CD14-positive monocyte (primary cell): ENCODE measurements at regions not wholly inside any gene's neighbourhood (a gene's known extent, or its start where the extent isn't known, plus 50 kb on each side); places are given as distances from the start of the nearest gene placed in this dataset.

Source experiments
- DNase-seq, 3 donors: peaks; one replicate each; pipeline ENCODE4 v3.0.0-alpha.2; 2011 to 2022
- H2AFZ ChIP-seq: 2 replicates; pipeline ENCODE4 v1.6.0; 2012; ENCODE audit warnings: mild to moderate bottlenecking, low read depth, low read length, inconsistent platforms; ENCODE audit not compliant: insufficient read depth, poor library complexity, severe bottlenecking
- H3K27ac ChIP-seq, 2 donors: 1 replicate in 1 of 2; 2 replicates in 1 of 2; pipeline ENCODE4 v1.5.1; 2012 to 2013; ENCODE audit warnings: low read length in 2 of 2, control low read depth in 1 of 2, inconsistent platforms in 1 of 2, low read depth in 1 of 2, mild to moderate bottlenecking in 1 of 2
- H3K27me3 ChIP-seq, 2 donors: one replicate each; pipeline versions ENCODE4 v1.6.0 to v1.6.1; 2011 to 2013; ENCODE audit warnings: low read length in 2 of 2; ENCODE audit not compliant: control insufficient read depth in 2 of 2, insufficient read depth in 2 of 2
- H3K36me3 ChIP-seq, 2 donors: replicated peaks in 1 of 2; 1 replicate in 1 of 2; 2 replicates in 1 of 2; pipeline versions ENCODE4 v1.5.1 to v1.6.1; 2012 to 2013; ENCODE audit warnings: low read length in 2 of 2, control low read depth in 1 of 2, inconsistent platforms in 1 of 2, mild to moderate bottlenecking in 1 of 2; ENCODE audit not compliant: insufficient read depth in 2 of 2, control insufficient read depth in 1 of 2
- H3K4me1 ChIP-seq, 2 donors: 1 replicate in 1 of 2; 2 replicates in 1 of 2; pipeline versions ENCODE4 v1.5.1 to v1.6.1; 2012 to 2013; ENCODE audit warnings: low read length in 2 of 2, control low read depth in 1 of 2, inconsistent platforms in 1 of 2, mild to moderate bottlenecking in 1 of 2, moderate library complexity in 1 of 2; ENCODE audit not compliant: insufficient read depth in 2 of 2, control insufficient read depth in 1 of 2
- H3K4me2 ChIP-seq: replicated peaks from 2 replicates; pipeline ENCODE3; 2012; ENCODE audit warnings: low read length, moderate library complexity, mild to moderate bottlenecking; ENCODE audit not compliant: poor library complexity, severe bottlenecking; ENCODE audit errors: extremely low read depth
- H3K4me3 ChIP-seq, 3 experiments: fragments of 200-600 bp in 1 of 3; sonication (generic) in 1 of 3; replicated peaks in 1 of 3; 1 replicate in 2 of 3; 2 replicates in 1 of 3; pipeline ENCODE4 v1.5.1; 2011 to 2013; ENCODE audit warnings: low read length in 3 of 3, mild to moderate bottlenecking in 3 of 3, control low read depth in 2 of 3, low read depth in 2 of 3, inconsistent platforms in 1 of 3, moderate library complexity in 1 of 3
- H3K79me2 ChIP-seq: 2 replicates; pipeline ENCODE4 v1.6.0; 2012; ENCODE audit warnings: mild to moderate bottlenecking, control low read depth, inconsistent platforms, low read length, moderate library complexity; ENCODE audit not compliant: insufficient read depth
- H3K9ac ChIP-seq: 2 replicates; pipeline ENCODE4 v1.6.0; 2017; ENCODE audit warnings: low read length, mild to moderate bottlenecking; ENCODE audit not compliant: insufficient read depth, poor library complexity, severe bottlenecking
- H3K9me3 ChIP-seq, 2 donors: replicated peaks in 1 of 2; 1 replicate in 1 of 2; 2 replicates in 1 of 2; pipeline versions ENCODE4 v1.5.1 to v1.6.1; 2012 to 2013; ENCODE audit warnings: low read length in 2 of 2, control low read depth in 1 of 2; ENCODE audit not compliant: control insufficient read depth in 1 of 2, insufficient read depth in 1 of 2
- H4K20me1 ChIP-seq: 2 replicates; pipeline ENCODE4 v1.6.0; 2012; ENCODE audit warnings: mild to moderate bottlenecking, low read length, control low read depth, moderate library complexity; ENCODE audit not compliant: insufficient read depth
- H3K27ac Mint-ChIP-seq, 7 donors: one replicate each; pipeline ENCODE4 v1.8.0; 2020; ENCODE audit warnings: mild to moderate bottlenecking in 7 of 7, mixed read lengths in 7 of 7, moderate library complexity in 6 of 7, inconsistent platforms in 2 of 7
- H3K27me3 Mint-ChIP-seq, 3 donors: one replicate each; pipeline ENCODE4 v1.8.0; 2021 to 2022; ENCODE audit warnings: low read depth in 3 of 3, mild to moderate bottlenecking in 3 of 3, mixed read lengths in 3 of 3, moderate library complexity in 3 of 3, inconsistent platforms in 1 of 3
- H3K36me3 Mint-ChIP-seq, 2 donors: one replicate each; pipeline ENCODE4 v1.8.0; 2020; ENCODE audit warnings: mixed read lengths in 2 of 2, inconsistent platforms in 1 of 2, mild to moderate bottlenecking in 1 of 2
- H3K4me1 Mint-ChIP-seq: one replicate; pipeline ENCODE4 v1.8.0; 2020; ENCODE audit warnings: mild to moderate bottlenecking, mixed read lengths
- H3K4me3 Mint-ChIP-seq, 2 donors: one replicate each; pipeline ENCODE4 v1.8.0; 2020; ENCODE audit warnings: mild to moderate bottlenecking in 2 of 2, mixed read lengths in 2 of 2, moderate library complexity in 1 of 2
- H3K9me3 Mint-ChIP-seq, 7 donors: one replicate each; pipeline ENCODE4 v1.8.0; 2020 to 2022; ENCODE audit warnings: mixed read lengths in 7 of 7, mild to moderate bottlenecking in 6 of 7, moderate library complexity in 6 of 7, inconsistent platforms in 2 of 7
- WGBS: methylation state at CpG from one replicate; pipeline ENCODE4 v1.1.5; 2013; ENCODE audit warnings: missing lambda C conversion rate; ENCODE audit not compliant: insufficient coverage; 5-methylcytosine and 5-hydroxymethylcytosine counted together
- intact Hi-C, 2 donors: fragments of 100-400 bp; cut with micrococcal nuclease; formaldehyde crosslinking; loops; one replicate each; pipeline versions ENCODE4 v1.15.0 to v1.15.1; 2023
- TF ChIP-seq, protein P1 (sequence below): fragments of 200-600 bp; IDR thresholded peaks from one replicate; pipeline ENCODE4 v1.8.0; 2022; ENCODE audit warnings: antibody characterized with exemption, mild to moderate bottlenecking

DNA sequence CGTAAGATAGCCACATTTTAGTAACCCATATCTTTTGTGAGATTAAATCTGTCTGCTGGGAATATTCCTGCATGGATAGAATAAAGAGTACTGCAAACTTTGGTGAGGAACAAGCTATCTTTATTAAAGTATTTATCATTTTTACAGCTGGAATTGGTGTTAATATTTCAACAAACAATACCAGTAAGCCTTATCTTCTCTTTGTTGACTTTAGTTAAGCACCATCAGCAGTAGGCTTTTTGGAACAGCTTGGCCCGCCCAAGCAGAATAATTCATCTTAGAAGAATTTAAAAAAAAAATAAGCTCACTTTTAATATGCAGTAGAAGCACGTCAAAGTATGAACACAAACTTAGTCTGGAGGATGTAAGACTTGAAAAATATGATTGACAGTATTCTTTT, 917.8 kb upstream of the ADGRB3 start:
- Mint-ChIP-seq H3K4me1 (no peaks in the 10 kb centered on the region), H3K9me3 (peaks cover 0 to 3% (median 0%) of the 10 kb centered on the region in 7 donors), H3K27me3 (no peaks in the 10 kb centered on the region), H3K4me3 (no peak overlapping the region), H3K27ac (no peak overlapping the region), H3K36me3 (no peaks in the 10 kb centered on the region)
- H3K27me3 ChIP-seq: no peaks in the 10 kb centered on the region
- H3K27ac ChIP-seq: no peak overlapping the region
- no CpG with 5 or more reads among the region's 3 CpGs for WGBS
- no peaks in the 10 kb centered on the region for H3K36me3 ChIP-seq
- TF ChIP-seq, protein P1, sequence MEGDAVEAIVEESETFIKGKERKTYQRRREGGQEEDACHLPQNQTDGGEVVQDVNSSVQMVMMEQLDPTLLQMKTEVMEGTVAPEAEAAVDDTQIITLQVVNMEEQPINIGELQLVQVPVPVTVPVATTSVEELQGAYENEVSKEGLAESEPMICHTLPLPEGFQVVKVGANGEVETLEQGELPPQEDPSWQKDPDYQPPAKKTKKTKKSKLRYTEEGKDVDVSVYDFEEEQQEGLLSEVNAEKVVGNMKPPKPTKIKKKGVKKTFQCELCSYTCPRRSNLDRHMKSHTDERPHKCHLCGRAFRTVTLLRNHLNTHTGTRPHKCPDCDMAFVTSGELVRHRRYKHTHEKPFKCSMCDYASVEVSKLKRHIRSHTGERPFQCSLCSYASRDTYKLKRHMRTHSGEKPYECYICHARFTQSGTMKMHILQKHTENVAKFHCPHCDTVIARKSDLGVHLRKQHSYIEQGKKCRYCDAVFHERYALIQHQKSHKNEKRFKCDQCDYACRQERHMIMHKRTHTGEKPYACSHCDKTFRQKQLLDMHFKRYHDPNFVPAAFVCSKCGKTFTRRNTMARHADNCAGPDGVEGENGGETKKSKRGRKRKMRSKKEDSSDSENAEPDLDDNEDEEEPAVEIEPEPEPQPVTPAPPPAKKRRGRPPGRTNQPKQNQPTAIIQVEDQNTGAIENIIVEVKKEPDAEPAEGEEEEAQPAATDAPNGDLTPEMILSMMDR: no peak
- intact Hi-C loops: no loop called here
- no peak overlapping the region for H3K4me2 ChIP-seq
- H3K9ac ChIP-seq: no peak overlapping the region
- peaks cover 2 to 4% of the 10 kb centered on the region in 2 donors for H3K9me3 ChIP-seq
- no peak for DNase-seq
- H3K4me3 ChIP-seq: no peak overlapping the region
- H4K20me1 ChIP-seq: no peaks in the 10 kb centered on the region
- H3K4me1 ChIP-seq: no peaks in the 10 kb centered on the region
- H2AFZ ChIP-seq: no peak overlapping the region
- H3K79me2 ChIP-seq: no peaks in the 10 kb centered on the region

DNA sequence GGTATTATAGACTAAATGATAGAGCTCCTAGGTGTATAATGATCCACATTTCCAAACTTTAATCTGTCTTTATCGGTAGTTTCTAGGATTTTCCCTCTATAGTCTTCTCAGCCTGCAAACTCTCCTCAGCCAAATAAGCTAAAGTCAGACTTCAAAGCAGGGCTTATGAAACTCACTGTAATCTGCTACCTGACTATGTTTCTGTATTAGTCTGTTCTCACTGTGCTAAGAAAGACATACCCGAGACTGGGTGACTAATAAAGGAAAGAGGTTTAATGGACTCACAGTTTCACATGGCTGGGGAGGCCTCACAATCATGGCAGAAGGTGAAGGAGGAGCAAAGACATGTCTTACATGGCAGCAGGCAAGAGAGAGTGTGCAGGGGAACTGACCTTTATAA, 928.7 kb upstream of the ADGRB3 start:
- peaks cover 0 to 10% (median 3%) of the 10 kb centered on the region in 7 donors for H3K9me3 Mint-ChIP-seq
- H3K36me3 ChIP-seq: no peaks in the 10 kb centered on the region
- no peak overlapping the region for H3K27ac Mint-ChIP-seq
- no peak overlapping the region for H3K4me3 ChIP-seq
- no peaks in the 10 kb centered on the region for H4K20me1 ChIP-seq
- no peak for DNase-seq
- no peaks in the 10 kb centered on the region for H3K9me3 ChIP-seq
- WGBS: 92% methylated on average over 2 of the region's 2 CpGs
- H3K9ac ChIP-seq: no peak overlapping the region
- no peaks in the 10 kb centered on the region for H3K4me1 ChIP-seq
- no peaks in the 10 kb centered on the region for H3K4me1 Mint-ChIP-seq
- no peaks in the 10 kb centered on the region for H3K36me3 Mint-ChIP-seq
- no peak overlapping the region for H2AFZ ChIP-seq
- H3K27me3 Mint-ChIP-seq: peaks cover 0 to 3% (median 0%) of the 10 kb centered on the region in 3 donors
- H3K27ac ChIP-seq: no peak overlapping the region
- no peaks in the 10 kb centered on the region for H3K27me3 ChIP-seq
- H3K4me3 Mint-ChIP-seq: no peak overlapping the region
- intact Hi-C loops: no loop called here
- no peak overlapping the region for H3K4me2 ChIP-seq
- TF ChIP-seq, protein P1: no peak
- no peaks in the 10 kb centered on the region for H3K79me2 ChIP-seq
